CD4-positive, alpha-beta T cell (primary cell): ENCODE measurements at regions not wholly inside any gene's neighbourhood (a gene's known extent, or its start where the extent isn't known, plus 50 kb on each side); places are given as distances from the start of the nearest gene placed in this dataset.

Experiments
- ATAC-seq: fragments of 200-7000 bp; cut with Tn5 transposase; one replicate; pipeline ENCODE4 v1.10.0; 2022; ENCODE audit warnings: mild to moderate bottlenecking; ENCODE audit not compliant: poor library complexity
- CTCF ChIA-PET: fragments of 350-600 bp; sonication (Branson Sonifier 250); formaldehyde crosslinking; loops from one replicate; lab custom pipeline; 2021; ENCODE audit warnings: antibody characterized with exemption, inconsistent platforms; lab: Charles Lee
- POLR2A ChIA-PET: fragments of 350-600 bp; sonication (Branson Sonifier 250); formaldehyde crosslinking; loops from one replicate; lab custom pipeline; 2021; ENCODE audit warnings: antibody characterized with exemption, inconsistent platforms; lab: Charles Lee
- DNase-seq, 14 experiments: peaks; one replicate each; pipeline ENCODE4 v3.0.0-alpha.2; 2013 to 2020; ENCODE audit warnings: mixed read lengths in 2 of 14
- H3K27ac ChIP-seq, 2 donors: one replicate each; pipeline versions ENCODE4 v1.5.1 to v1.7.0; 2013; ENCODE audit warnings: low read length in 2 of 2, low read depth in 1 of 2, mild to moderate bottlenecking in 1 of 2
- H3K27me3 ChIP-seq, 2 experiments: 1 replicate in 1 of 2; 2 replicates in 1 of 2; pipeline versions ENCODE4 v1.6.1 to v1.7.0; 2013; ENCODE audit warnings: low read length in 2 of 2, control low read depth in 1 of 2, mild to moderate bottlenecking in 1 of 2, moderate library complexity in 1 of 2; ENCODE audit not compliant: insufficient read depth in 2 of 2, control insufficient read depth in 1 of 2
- H3K36me3 ChIP-seq: one replicate; pipeline ENCODE4 v1.6.1; 2013; ENCODE audit warnings: low read length, control low read depth; ENCODE audit not compliant: insufficient read depth
- H3K4me1 ChIP-seq: one replicate; pipeline ENCODE4 v1.6.1; 2013; ENCODE audit warnings: low read length, control low read depth; ENCODE audit not compliant: insufficient read depth
- H3K4me3 ChIP-seq: one replicate; pipeline ENCODE4 v1.5.1; 2013; ENCODE audit warnings: mild to moderate bottlenecking, low read length, moderate library complexity
- H3K9me3 ChIP-seq, 2 experiments: 1 replicate in 1 of 2; 2 replicates in 1 of 2; pipeline versions ENCODE4 v1.6.1 to v1.7.0; 2013; ENCODE audit warnings: low read length in 2 of 2, mild to moderate bottlenecking in 2 of 2, control low read depth in 1 of 2, moderate library complexity in 1 of 2; ENCODE audit not compliant: control insufficient read depth in 1 of 2, insufficient read depth in 1 of 2
- H3K27ac Mint-ChIP-seq: one replicate; pipeline ENCODE4 v1.8.0; 2020; ENCODE audit warnings: mixed read lengths
- H3K27me3 Mint-ChIP-seq: one replicate; pipeline ENCODE4 v1.8.0; 2021; ENCODE audit warnings: mixed read lengths
- H3K36me3 Mint-ChIP-seq: one replicate; pipeline ENCODE4 v1.8.0; 2021; ENCODE audit warnings: low read depth, mixed read lengths
- H3K4me1 Mint-ChIP-seq: one replicate; pipeline ENCODE4 v1.8.0; 2021; ENCODE audit warnings: low read depth, mixed read lengths
- H3K4me3 Mint-ChIP-seq: one replicate; pipeline ENCODE4 v1.8.0; 2020; ENCODE audit warnings: mild to moderate bottlenecking, mixed read lengths
- H3K9me3 Mint-ChIP-seq: one replicate; pipeline ENCODE4 v1.8.0; 2020; ENCODE audit warnings: mixed read lengths
- CTCF ChIP-seq: fragments of 200-600 bp; IDR thresholded peaks from one replicate; pipeline ENCODE4 v1.8.0; 2022; ENCODE audit warnings: antibody characterized with exemption, mild to moderate bottlenecking
- intact Hi-C, 2 experiments: fragments of 100-400 bp; cut with DNase I in 1 of 2; cut with micrococcal nuclease in 1 of 2; formaldehyde crosslinking; loops; one replicate each; pipeline versions ENCODE4 v1.15.1 to v1.9.0; 2023 to 2025; cut with DNase I, micrococcal nuclease

GRCh38 chr7:153682628-153683027 lies 369.6 kb upstream of the DPP6 start:
- Histone ChIP-seq H3K27ac (no peak overlapping the region), H3K9me3 (peaks cover 0 to 3% of the 10 kb centered on the region in 2 experiments), H3K36me3 (no peaks in the 10 kb centered on the region), H3K4me1 (no peaks in the 10 kb centered on the region), H3K4me3 (no peak overlapping the region), H3K27me3 (no peaks in the 10 kb centered on the region)
- H3K27ac Mint-ChIP-seq, result no peak overlapping the region
- ChIA-PET CTCF (no interaction called here), POLR2A (no interaction called here)
- no peak for ATAC-seq
- peaks cover 9% of the 10 kb centered on the region for H3K9me3 Mint-ChIP-seq
- intact Hi-C loops, result no loop called here
- TF ChIP-seq CTCF, result no peak
- H3K4me3 Mint-ChIP-seq, result no peak overlapping the region
- no peaks in the 10 kb centered on the region for H3K36me3 Mint-ChIP-seq
- H3K27me3 Mint-ChIP-seq, result no peaks in the 10 kb centered on the region
- DNase-seq, result no peak
- H3K4me1 Mint-ChIP-seq, result no peaks in the 10 kb centered on the region

DNA sequence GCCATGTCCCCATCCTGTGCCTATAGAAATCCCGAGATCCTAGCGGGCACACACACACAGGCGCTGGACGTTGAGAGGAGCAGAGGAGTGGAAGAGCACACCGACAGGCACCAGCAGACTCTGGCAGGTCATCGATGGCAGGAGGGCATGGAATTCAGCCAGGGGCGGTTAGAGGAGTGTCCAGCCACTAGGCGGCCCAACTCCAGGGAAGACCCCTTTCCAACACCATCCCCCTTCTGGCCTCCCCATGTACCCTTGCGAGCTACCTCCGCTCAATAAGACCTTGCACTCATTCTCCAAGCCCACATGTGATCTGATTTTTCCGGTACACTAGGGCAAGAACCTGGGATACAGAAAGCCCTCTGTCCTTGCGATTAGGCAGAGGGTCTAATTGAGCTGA lies 356.0 kb upstream of the DPP6 start:
- H3K36me3 ChIP-seq, result no peaks in the 10 kb centered on the region
- intact Hi-C loops, result no loop called here
- CTCF ChIA-PET, result no interaction called here
- TF ChIP-seq CTCF, result no peak
- POLR2A ChIA-PET, result no interaction called here
- H3K27ac Mint-ChIP-seq, result no peak overlapping the region
- peaks cover 4 to 14% of the 10 kb centered on the region in 2 experiments for H3K9me3 ChIP-seq
- H3K4me1 Mint-ChIP-seq, result no peaks in the 10 kb centered on the region
- no peak overlapping the region for H3K4me3 ChIP-seq
- no peaks in the 10 kb centered on the region for H3K27me3 ChIP-seq
- no peak overlapping the region for H3K4me3 Mint-ChIP-seq
- no peak overlapping the region for H3K27ac ChIP-seq
- H3K4me1 ChIP-seq, result no peaks in the 10 kb centered on the region
- H3K27me3 Mint-ChIP-seq, result no peaks in the 10 kb centered on the region
- peaks cover 5% of the 10 kb centered on the region for H3K9me3 Mint-ChIP-seq
- ATAC-seq (no peak), DNase-seq (no peak)
- no peaks in the 10 kb centered on the region for H3K36me3 Mint-ChIP-seq

DNA sequence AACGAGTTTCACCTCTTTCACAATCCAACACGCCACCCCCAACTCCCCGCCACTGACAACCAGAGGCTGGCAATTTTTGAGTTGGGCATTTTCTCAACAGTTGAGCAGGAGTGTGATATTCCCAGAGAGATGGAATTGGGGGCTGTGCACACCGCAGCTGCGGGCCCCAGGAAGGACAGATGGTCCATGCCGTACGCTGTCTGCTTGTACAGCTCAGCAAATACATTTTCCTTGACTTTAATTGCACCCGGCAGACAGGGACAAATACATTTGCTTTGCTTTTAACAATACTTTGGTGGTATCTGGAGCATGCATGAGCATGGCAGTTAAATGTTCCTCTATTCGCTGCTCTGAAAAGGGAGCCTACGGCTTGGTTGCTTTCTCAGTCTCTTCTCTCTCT lies 354.2 kb upstream of the DPP6 start:
- POLR2A ChIA-PET, result no interaction called here
- no peak for ATAC-seq
- intact Hi-C loops, result no loop called here

More for the DNA sequence above, 354.2 kb upstream of the DPP6 start:
- CTCF ChIA-PET, result no interaction called here
- Histone ChIP-seq H3K27me3 (no peaks in the 10 kb centered on the region), H3K36me3 (no peaks in the 10 kb centered on the region), H3K4me3 (no peak overlapping the region), H3K27ac (no peak overlapping the region), H3K9me3 (peaks cover 4 to 14% of the 10 kb centered on the region in 2 experiments), H3K4me1 (no peaks in the 10 kb centered on the region)
- Mint-ChIP-seq H3K4me3 (no peak overlapping the region), H3K36me3 (no peaks in the 10 kb centered on the region), H3K27me3 (no peaks in the 10 kb centered on the region), H3K9me3 (peaks cover 9% of the 10 kb centered on the region), H3K4me1 (no peaks in the 10 kb centered on the region), H3K27ac (no peak overlapping the region)
- TF ChIP-seq CTCF, result no peak
- no peak for DNase-seq
